GM21515 (cell line): ENCODE measurements at regions not wholly inside any gene's neighbourhood (a gene's known extent, or its start where the extent isn't known, plus 50 kb on each side); places are given as distances from the start of the nearest gene placed in this dataset.

ENCODE experiments used
- ATAC-seq: cut with Tn5 transposase; IDR thresholded peaks from one replicate; pipeline ENCODE4 v1.9.1; 2021; ENCODE audit not compliant: unreplicated experiment

- ATAC-seq = no peak
Observed at GRCh38 chr2:181332044-181332605, 125.1 kb upstream of the ITGA4 start.

- no peak for ATAC-seq
Observed at GRCh38 chr2:181334158-181334826, 122.9 kb upstream of the ITGA4 start.

DNA sequence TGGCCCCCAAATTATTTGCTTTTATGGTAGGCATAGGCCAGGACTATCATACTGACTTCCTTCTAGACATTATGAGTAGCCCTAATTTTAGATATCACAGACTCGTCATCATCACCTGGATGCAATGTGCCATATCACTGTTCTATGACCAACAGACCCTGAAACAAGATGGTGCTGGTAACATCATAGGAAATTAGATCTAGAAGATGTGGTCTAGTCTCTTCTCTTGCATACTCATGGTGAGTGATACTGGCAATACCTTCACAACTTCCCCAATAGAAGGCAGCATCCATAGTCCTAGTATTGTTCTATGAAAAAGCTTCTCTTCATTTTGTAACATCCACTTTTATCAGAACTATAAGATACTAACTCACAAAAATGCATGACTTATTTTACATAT is 116.3 kb upstream of the ITGA4 start:
- no peak for ATAC-seq

DNA sequence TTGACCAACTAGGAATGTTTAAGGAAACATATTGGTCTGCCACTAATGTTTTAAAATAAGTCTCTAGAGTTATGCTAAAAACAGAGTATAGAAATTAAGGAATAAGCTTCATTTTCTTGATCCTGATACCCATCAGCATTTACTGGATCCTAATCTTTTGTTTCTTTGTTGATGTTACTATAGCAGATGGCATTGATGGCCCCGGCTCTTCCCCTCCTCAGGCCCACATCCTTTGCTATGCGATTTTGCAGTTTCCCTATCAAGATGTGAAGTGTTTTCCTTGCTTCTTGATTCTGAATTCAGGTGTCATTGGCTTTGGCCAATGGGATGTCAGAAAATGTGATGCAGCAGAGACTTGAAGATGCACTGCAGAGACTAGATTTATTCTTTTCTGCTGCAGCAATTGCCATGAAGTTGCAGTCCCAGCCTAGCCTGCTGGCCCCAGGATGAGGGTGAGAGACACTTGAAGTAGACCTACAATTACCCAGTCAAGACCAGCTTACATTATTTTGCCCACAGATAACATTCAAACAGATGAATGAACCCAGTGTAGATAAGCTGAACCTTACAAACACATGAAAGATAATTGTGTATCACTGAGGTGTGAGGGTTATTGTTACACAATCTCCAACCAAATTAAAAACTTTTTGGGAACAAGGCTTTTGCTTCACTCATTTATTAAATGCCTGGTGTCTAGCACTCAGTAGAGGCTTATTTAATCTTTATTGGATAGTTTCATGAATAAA is 115.2 kb upstream of the ITGA4 start:
- no peak for ATAC-seq

DNA sequence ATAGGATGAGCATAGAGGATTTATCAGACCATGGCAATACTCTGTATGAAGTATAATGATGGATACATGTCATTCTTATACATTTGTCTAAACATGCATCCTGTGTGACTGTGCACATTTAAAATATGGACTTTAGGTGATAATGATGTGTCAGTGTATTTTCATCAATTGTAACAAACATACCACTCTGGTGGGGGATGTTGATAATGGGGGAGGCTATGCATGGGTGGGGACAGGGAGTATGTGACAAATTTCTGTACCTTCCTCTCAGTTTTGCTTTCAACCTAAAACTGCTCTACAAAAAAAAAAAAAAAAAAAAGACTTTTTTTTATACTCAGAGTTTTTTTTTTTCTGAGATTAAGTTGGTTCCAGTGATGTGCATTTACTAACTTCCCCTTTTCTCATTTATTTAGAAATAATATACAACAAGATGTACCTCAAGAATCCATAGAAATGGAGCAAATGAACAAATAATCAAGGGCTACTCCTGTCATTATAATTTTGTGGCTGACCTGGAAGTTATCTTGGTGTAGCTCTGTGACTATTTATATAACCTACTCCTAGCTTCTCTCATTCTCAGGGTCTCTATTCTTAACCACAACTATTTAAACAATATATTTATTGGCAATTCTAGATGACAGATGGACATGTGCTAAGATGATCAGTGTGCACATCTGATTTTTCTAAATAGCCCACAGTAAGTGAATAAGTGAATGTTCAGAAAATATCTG is 108.9 kb upstream of the ITGA4 start:
- ATAC-seq = peak; percentile 67

DNA sequence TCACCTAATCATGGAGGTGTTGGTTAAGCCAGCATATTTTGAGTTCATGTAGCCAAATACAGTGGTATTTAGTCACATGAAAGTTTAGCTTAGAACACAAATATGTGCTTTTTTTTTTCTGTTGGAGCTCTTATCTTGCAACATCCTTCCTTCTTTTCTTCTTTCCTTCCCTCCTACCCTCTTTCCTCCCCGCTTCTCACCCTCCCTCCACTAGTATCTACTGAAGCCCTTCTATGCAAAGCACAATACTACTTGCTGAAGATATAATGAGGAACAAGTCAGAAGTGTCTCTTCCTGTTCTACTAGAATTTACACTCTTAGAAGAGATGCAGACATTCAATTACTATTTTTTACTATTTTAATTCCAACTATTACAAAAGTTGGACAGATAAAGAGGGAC is 105.0 kb upstream of the ITGA4 start:
- no peak for ATAC-seq

DNA sequence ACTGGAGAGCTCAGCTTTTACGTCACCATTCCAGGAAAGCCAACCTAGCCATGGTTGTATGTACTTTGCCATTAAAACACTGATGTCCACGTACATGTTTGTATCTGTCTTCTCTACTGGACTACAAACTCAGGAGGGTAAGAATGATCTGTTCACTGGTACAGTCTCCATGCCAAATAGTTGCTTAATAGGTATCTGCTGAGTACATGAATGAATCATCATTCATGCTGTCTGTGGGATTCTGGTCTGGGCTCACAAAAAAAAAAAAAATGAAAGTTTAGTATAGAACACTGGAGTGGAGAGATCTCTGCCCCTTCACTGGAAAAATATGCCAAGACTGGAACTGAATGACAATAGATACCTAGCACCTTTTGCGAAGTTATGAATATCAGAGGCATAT is 102.6 kb upstream of the ITGA4 start:
- no peak for ATAC-seq

- no peak for ATAC-seq
Observed at GRCh38 chr2:181356526-181357130, 100.6 kb upstream of the ITGA4 start.

DNA sequence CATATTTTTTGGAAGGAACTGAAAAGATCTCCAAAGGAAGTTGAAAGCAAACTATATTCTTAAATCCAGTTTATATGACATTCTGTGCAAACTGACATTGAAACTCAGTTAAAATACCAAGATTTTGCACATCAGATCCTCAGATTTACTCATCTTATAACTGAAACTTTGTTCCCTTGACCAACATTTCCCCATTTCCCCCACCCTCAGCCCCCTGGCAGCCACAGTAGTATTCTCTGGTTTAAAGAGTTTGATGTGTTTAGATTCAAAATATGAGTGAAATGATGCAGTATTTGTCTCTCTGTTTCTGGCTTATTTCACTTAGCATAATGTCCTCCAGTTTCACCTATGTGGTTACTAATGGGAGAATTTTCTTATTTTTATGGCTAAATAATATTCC is 99.2 kb upstream of the ITGA4 start:
- ATAC-seq = peak; percentile 64

DNA sequence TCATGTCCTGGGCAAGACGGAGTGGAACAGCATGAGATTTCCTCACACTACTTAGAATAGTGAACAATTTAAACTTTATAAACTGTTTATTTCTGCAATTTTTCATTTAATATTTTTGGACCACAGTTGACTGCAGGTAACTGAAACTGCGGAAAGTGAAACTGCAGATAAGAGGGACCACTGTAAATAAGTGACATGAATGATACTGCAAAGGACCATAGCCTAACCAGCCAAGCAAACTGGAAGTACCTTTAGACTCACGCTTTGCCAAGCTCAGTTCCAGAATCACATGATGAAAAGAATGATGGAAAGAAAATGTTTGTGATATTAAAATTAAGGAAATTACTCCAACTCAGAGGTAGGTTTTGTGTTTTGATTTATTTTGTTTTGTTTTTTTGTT is 94.6 kb upstream of the ITGA4 start:
- no peak for ATAC-seq

DNA sequence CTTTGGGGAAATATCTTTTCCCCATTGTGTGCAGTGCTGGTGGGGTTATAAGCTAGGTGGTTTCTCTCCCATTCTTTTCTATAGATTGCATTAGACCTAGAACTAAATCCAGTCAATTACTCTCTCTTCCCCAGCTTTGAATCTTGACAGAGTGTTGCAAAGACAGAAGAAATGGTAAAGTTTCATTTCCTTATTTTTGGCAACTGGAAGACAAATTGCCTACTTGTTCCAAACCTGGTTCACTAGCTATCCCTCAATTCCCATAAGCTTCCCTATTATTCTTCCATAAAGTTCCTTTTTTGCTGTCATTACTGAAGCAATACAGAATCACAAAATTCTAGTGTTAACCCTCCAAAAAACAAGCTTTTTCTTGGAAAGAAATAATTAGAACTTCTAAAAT is 94.0 kb upstream of the ITGA4 start:
- no peak for ATAC-seq

- ATAC-seq = no peak
Observed at GRCh38 chr2:181364492-181365170, 92.6 kb upstream of the ITGA4 start.

- ATAC-seq = no peak
Observed at GRCh38 chr2:181366675-181367175, 90.5 kb upstream of the ITGA4 start.

DNA sequence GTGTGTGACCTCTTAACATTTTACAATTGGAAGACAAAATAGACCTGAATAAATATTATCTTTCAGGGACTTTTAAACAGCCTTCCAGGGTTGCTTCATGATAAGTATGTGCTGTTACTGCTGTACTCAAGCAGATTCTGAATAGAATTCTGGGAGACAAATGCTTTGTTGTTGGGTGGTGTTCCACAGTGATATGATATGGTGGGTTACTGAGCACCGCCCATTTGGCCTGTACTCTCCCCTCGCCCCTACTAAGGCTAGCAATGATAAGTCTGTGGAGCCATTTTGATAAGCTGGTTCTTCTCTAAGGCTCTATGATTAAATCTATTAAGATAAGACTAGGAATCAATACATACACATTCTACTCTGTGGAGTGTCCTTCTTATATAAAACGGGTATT is 89.8 kb upstream of the ITGA4 start:
- no peak for ATAC-seq

- ATAC-seq = no peak
Observed at GRCh38 chr2:181367906-181368435, 89.2 kb upstream of the ITGA4 start.

DNA sequence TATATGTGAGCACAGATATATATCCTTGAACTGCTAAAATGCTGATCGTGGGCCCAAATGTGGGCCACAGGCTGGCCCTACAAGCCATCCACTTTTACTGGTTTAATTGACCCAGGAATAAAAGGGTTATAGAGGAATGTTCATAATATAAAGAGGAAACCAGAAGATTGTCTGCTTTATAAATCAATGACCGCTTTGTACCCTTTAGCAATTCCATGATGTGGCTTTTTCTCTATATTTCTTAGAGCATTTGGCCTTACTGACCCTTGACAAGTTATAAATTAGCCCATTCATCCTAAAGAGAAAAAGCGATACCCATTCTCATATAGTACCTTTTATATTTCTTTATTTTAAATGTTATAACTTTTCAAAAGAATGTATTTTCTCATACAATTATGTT is 87.1 kb upstream of the ITGA4 start:
- ATAC-seq = no peak

GRCh38 chr2:181371195-181371594 is 86.0 kb upstream of the ITGA4 start:
- ATAC-seq = no peak

- no peak for ATAC-seq
Observed at GRCh38 chr2:181371782-181372645, 85.2 kb upstream of the ITGA4 start.

GRCh38 chr2:181372646-181373040 is 84.5 kb upstream of the ITGA4 start:
- ATAC-seq = no peak
